Keratinocyte (primary cell): ENCODE measurements at regions not wholly inside any gene's neighbourhood (a gene's known extent, or its start where the extent isn't known, plus 50 kb on each side); places are given as distances from the start of the nearest gene placed in this dataset.

ENCODE experiments used
- DNase-seq: peaks from one replicate; pipeline ENCODE4 v3.0.0-alpha.2; 2011; ENCODE audit warnings: low read depth, missing footprints, low spot score
- FAIRE-seq: peaks from 2 replicates; lab custom pipeline; 2011; peaks lifted over from hg19 to GRCh38; lab: Jason Lieb, UNC
- H2AFZ ChIP-seq: 2 replicates; pipeline ENCODE4 v1.6.0; 2012; ENCODE audit warnings: low read length, control low read depth, inconsistent platforms; ENCODE audit not compliant: control insufficient read depth
- H3K27ac ChIP-seq: 2 replicates; pipeline ENCODE4 v1.5.1; 2011; ENCODE audit warnings: low read length; ENCODE audit not compliant: control insufficient read depth, insufficient read depth
- H3K27me3 ChIP-seq: 3 replicates; pipeline ENCODE4 v1.6.0; 2011; ENCODE audit warnings: low read length; ENCODE audit not compliant: control insufficient read depth, insufficient read depth; ENCODE audit errors: extremely low read depth
- H3K36me3 ChIP-seq, 2 experiments: 2 replicates in 1 of 2; 3 replicates in 1 of 2; pipeline ENCODE4 v1.5.1; 2011; ENCODE audit warnings: low read length in 2 of 2, mild to moderate bottlenecking in 1 of 2; ENCODE audit not compliant: control insufficient read depth in 2 of 2, insufficient read depth in 2 of 2; ENCODE audit errors: extremely low read depth in 1 of 2
- H3K4me1 ChIP-seq: 3 replicates; pipeline ENCODE4 v1.5.1; 2011; ENCODE audit warnings: low read length; ENCODE audit not compliant: control insufficient read depth, insufficient read depth; ENCODE audit errors: extremely low read depth
- H3K4me2 ChIP-seq: 3 replicates; pipeline ENCODE4 v1.6.0; 2011; ENCODE audit warnings: low read depth, low read length; ENCODE audit not compliant: control insufficient read depth, insufficient read depth; ENCODE audit errors: extremely low read depth
- H3K4me3 ChIP-seq, 3 experiments: fragments of 200-600 bp in 1 of 3; sonication (generic) in 1 of 3; 2 replicates in 2 of 3; 3 replicates in 1 of 3; pipeline ENCODE4 v1.5.1; 2011 to 2016; ENCODE audit warnings: low read length in 3 of 3, mild to moderate bottlenecking in 3 of 3, control low read depth in 2 of 3, inconsistent platforms in 1 of 3, low read depth in 1 of 3, mixed read lengths in 1 of 3, mixed run types in 1 of 3, moderate library complexity in 1 of 3; ENCODE audit not compliant: control insufficient read depth in 2 of 3, insufficient read depth in 2 of 3; ENCODE audit errors: extremely low read depth in 1 of 3
- H3K79me2 ChIP-seq: 2 replicates; pipeline ENCODE4 v1.6.0; 2012; ENCODE audit warnings: low read length; ENCODE audit not compliant: control insufficient read depth, insufficient read depth
- H3K9ac ChIP-seq: 3 replicates; pipeline ENCODE4 v1.6.0; 2011; ENCODE audit warnings: low read length; ENCODE audit not compliant: control insufficient read depth, insufficient read depth; ENCODE audit errors: extremely low read depth
- H3K9me1 ChIP-seq: 3 replicates; pipeline ENCODE4 v1.6.0; 2011; ENCODE audit warnings: low read length; ENCODE audit not compliant: control insufficient read depth, insufficient read depth; ENCODE audit errors: extremely low read depth
- H3K9me3 ChIP-seq: 2 replicates; pipeline ENCODE4 v1.5.1; 2012; ENCODE audit warnings: low read depth, low read length; ENCODE audit not compliant: control insufficient read depth
- H4K20me1 ChIP-seq: 3 replicates; pipeline ENCODE4 v1.6.0; 2011; ENCODE audit warnings: low read length; ENCODE audit not compliant: control insufficient read depth, insufficient read depth; ENCODE audit errors: extremely low read depth
- CTCF ChIP-seq, 3 experiments: IDR thresholded peaks in 1 of 3; conservative IDR thresholded peaks in 1 of 3; optimal IDR thresholded peaks in 1 of 3; 2 replicates in 2 of 3; 3 replicates in 1 of 3; pipeline versions ENCODE3 to v1.5.1; 2011; ENCODE audit warnings: low read length in 3 of 3, mild to moderate bottlenecking in 3 of 3, moderate library complexity in 2 of 3, control low read depth in 1 of 3, inconsistent platforms in 1 of 3; ENCODE audit not compliant: insufficient read depth in 2 of 3; ENCODE audit errors: extremely low read depth in 1 of 3
- EZH2 ChIP-seq: IDR thresholded peaks from one replicate; pipeline ENCODE4 v1.6.1; 2012; ENCODE audit warnings: inconsistent platforms, mild to moderate bottlenecking, low read length, moderate library complexity
- dilution Hi-C: fragments of 300-500 bp; cut with MboI; formaldehyde crosslinking; loops from one replicate; pipeline ENCODE4 v1.7.0; 2020; ENCODE audit warnings: low sequenced_read_pairs; ENCODE audit not compliant: extremely low pct_ligation_motif_present

GRCh38 chr9:20269620-20270019 is 352.7 kb downstream of the MLLT3 start:
- H3K79me2 ChIP-seq, result no peaks in the 10 kb centered on the region
- H3K27me3 ChIP-seq, result no peaks in the 10 kb centered on the region
- H3K9me3 ChIP-seq, result no peaks in the 10 kb centered on the region
- dilution Hi-C loops, result no loop called here
- H3K4me3 ChIP-seq, result no peak overlapping the region
- no peaks in the 10 kb centered on the region for H4K20me1 ChIP-seq
- DNase-seq (peak; percentile 73), FAIRE-seq (no peak)
- H2AFZ ChIP-seq, result no peak overlapping the region
- H3K9me1 ChIP-seq, result no peaks in the 10 kb centered on the region
- no peaks in the 10 kb centered on the region for H3K36me3 ChIP-seq
- no peak overlapping the region for H3K9ac ChIP-seq
- H3K27ac ChIP-seq, result peak overlapping the region; percentile 45
- no peak overlapping the region for H3K4me2 ChIP-seq
- TF ChIP-seq CTCF (optimal IDR thresholded peaks at IDR 0.05 in 1 of 3, IDR thresholded peaks at IDR 0.05 in 1 of 3, conservative IDR thresholded peaks at IDR 0.05 in 1 of 3; ENCODE audit: extremely low read depth in 1 of 3, insufficient read depth in 2 of 3, low read length in 3 of 3), result no peak
- no peak for TF ChIP-seq EZH2
- H3K4me1 ChIP-seq, result peaks cover 14% of the 10 kb centered on the region

DNA sequence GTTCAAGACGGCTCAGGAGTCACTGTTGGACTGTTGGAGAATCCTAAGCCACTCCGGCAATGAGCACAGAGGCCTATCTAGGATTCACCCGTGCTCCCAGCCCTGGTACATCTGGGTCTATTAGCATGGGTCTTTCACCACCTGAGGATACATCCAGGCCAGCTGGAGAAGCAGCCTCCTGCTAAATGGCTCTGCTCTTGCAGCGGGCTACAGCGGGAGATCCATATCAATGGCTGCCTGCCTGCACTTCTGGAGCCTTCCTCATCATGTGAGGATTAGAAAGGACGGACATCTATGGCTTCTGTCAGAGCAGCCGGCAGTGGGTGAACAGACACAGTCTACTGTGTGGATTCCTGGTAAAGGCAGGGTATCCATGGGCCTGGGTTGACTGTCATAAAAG is 357.4 kb downstream of the MLLT3 start:
- no peak for FAIRE-seq
- no peaks in the 10 kb centered on the region for H4K20me1 ChIP-seq
- no peaks in the 10 kb centered on the region for H3K36me3 ChIP-seq
- H3K27me3 ChIP-seq, result no peaks in the 10 kb centered on the region
- H2AFZ ChIP-seq, result no peak overlapping the region
- TF ChIP-seq CTCF (optimal IDR thresholded peaks at IDR 0.05 in 1 of 3, IDR thresholded peaks at IDR 0.05 in 1 of 3, conservative IDR thresholded peaks at IDR 0.05 in 1 of 3; ENCODE audit: extremely low read depth in 1 of 3, insufficient read depth in 2 of 3, low read length in 3 of 3), result no peak
- no peak for TF ChIP-seq EZH2
- no peak for DNase-seq
- H3K9ac ChIP-seq, result no peak overlapping the region
- H3K4me3 ChIP-seq, result no peak overlapping the region
- no peaks in the 10 kb centered on the region for H3K79me2 ChIP-seq
- peaks cover 1% of the 10 kb centered on the region for H3K4me1 ChIP-seq
- dilution Hi-C loops, result no loop called here
- H3K9me1 ChIP-seq, result no peaks in the 10 kb centered on the region
- no peaks in the 10 kb centered on the region for H3K9me3 ChIP-seq
- no peak overlapping the region for H3K4me2 ChIP-seq
- H3K27ac ChIP-seq, result no peak overlapping the region
